H1 (cell line): ENCODE measurements at regions not wholly inside any gene's neighbourhood (a gene's known extent, or its start where the extent isn't known, plus 50 kb on each side); places are given as distances from the start of the nearest gene placed in this dataset.

ENCODE experiments used
- CHD7 ChIP-seq: fragments of 300-600 bp; sonication (generic); IDR thresholded peaks from 2 replicates; pipeline ENCODE4 v1.7.1; 2012; ENCODE audit warnings: low read length, moderate library complexity, mild to moderate bottlenecking, inconsistent platforms; ENCODE audit not compliant: insufficient replicate concordance
- FOSL1 ChIP-seq: IDR thresholded peaks from 2 replicates; pipeline ENCODE4 v1.6.1; 2011; ENCODE audit warnings: mild to moderate bottlenecking, low read depth, low read length, moderate library complexity; ENCODE audit not compliant: insufficient read depth
- NRF1 ChIP-seq: IDR thresholded peaks from 2 replicates; pipeline ENCODE4 v1.6.1; 2011; ENCODE audit warnings: mild to moderate bottlenecking, low read depth, low read length, improper control_type of control experiment
- SIRT6 ChIP-seq: IDR thresholded peaks from one replicate; pipeline ENCODE4 v1.7.1; 2012; ENCODE audit warnings: low read length, inconsistent platforms
- SIX5 ChIP-seq: IDR thresholded peaks from 2 replicates; pipeline ENCODE4 v1.6.1; 2011; ENCODE audit warnings: mild to moderate bottlenecking, low read depth, low read length
- SP4 ChIP-seq: IDR thresholded peaks from 2 replicates; pipeline ENCODE4 v1.6.1; 2012; ENCODE audit warnings: low read length, inconsistent platforms
- SRF ChIP-seq: IDR thresholded peaks from 2 replicates; pipeline ENCODE4 v1.6.1; 2011; ENCODE audit warnings: mild to moderate bottlenecking, low read depth, low read length, moderate library complexity
- TF ChIP-seq, protein P1 (sequence below), 3 experiments: IDR thresholded peaks; 1 replicate in 2 of 3; 2 replicates in 1 of 3; pipeline versions ENCODE4 v1.5.1 to v1.6.1; 2011; ENCODE audit warnings: low read length in 3 of 3, mild to moderate bottlenecking in 3 of 3, inconsistent platforms in 2 of 3, low read depth in 1 of 3, moderate library complexity in 1 of 3; ENCODE audit not compliant: insufficient read depth in 1 of 3; ENCODE audit errors: control extremely low read depth in 1 of 3

DNA sequence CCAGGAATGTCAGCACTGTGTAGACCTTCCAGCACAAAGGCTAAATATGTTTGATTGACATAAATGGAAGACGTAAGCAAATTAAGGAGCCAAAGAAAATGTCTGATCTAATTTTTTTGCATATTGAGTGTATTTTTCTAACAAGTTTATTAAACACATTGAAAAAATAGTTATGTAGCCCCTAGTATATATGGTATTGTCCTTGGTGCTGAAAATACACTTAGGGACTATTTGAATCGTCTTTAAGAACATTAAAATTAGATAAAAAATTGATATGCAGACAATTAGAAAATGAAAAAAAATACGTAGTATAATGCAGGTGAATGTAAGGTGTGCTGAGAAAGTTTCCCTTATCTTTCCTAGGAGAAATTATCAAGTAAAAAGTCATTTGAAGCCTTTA is 337.0 kb downstream of the OMA1 start (continued):
- TF ChIP-seq, protein P1, sequence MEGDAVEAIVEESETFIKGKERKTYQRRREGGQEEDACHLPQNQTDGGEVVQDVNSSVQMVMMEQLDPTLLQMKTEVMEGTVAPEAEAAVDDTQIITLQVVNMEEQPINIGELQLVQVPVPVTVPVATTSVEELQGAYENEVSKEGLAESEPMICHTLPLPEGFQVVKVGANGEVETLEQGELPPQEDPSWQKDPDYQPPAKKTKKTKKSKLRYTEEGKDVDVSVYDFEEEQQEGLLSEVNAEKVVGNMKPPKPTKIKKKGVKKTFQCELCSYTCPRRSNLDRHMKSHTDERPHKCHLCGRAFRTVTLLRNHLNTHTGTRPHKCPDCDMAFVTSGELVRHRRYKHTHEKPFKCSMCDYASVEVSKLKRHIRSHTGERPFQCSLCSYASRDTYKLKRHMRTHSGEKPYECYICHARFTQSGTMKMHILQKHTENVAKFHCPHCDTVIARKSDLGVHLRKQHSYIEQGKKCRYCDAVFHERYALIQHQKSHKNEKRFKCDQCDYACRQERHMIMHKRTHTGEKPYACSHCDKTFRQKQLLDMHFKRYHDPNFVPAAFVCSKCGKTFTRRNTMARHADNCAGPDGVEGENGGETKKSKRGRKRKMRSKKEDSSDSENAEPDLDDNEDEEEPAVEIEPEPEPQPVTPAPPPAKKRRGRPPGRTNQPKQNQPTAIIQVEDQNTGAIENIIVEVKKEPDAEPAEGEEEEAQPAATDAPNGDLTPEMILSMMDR (IDR thresholded peaks at IDR 0.05; ENCODE audit: control extremely low read depth in 1 of 3, insufficient read depth in 1 of 3, low read depth in 1 of 3, low read length in 3 of 3), result no peak
- TF ChIP-seq SP4 (no peak), SRF (no peak), CHD7 (no peak), SIX5 (no peak), SIRT6 (no peak), FOSL1 (no peak), NRF1 (no peak)
